Endothelial cell (in vitro differentiated cells): ENCODE measurements at regions not wholly inside any gene's neighbourhood (a gene's known extent, or its start where the extent isn't known, plus 50 kb on each side); places are given as distances from the start of the nearest gene placed in this dataset.

Source experiments
- DNase-seq: peaks from one replicate; pipeline ENCODE4 v3.0.0; 2021; ENCODE audit warnings: low spot score
- H3K27ac Mint-ChIP-seq: one replicate; pipeline ENCODE4 v1.8.0; 2021; ENCODE audit warnings: mixed read lengths, inconsistent platforms; ENCODE audit not compliant: unreplicated experiment
- H3K27me3 Mint-ChIP-seq: one replicate; pipeline ENCODE4 v1.8.0; 2021; ENCODE audit warnings: mild to moderate bottlenecking, moderate library complexity, mixed read lengths, inconsistent platforms; ENCODE audit not compliant: unreplicated experiment
- H3K36me3 Mint-ChIP-seq: one replicate; pipeline ENCODE4 v1.8.0; 2021; ENCODE audit warnings: mild to moderate bottlenecking, low read depth, mixed read lengths, inconsistent platforms; ENCODE audit not compliant: unreplicated experiment
- H3K4me1 Mint-ChIP-seq: one replicate; pipeline ENCODE4 v1.8.0; 2021; ENCODE audit warnings: mild to moderate bottlenecking, mixed read lengths, inconsistent platforms; ENCODE audit not compliant: unreplicated experiment
- H3K4me3 Mint-ChIP-seq: one replicate; pipeline ENCODE4 v1.8.0; 2021; ENCODE audit warnings: mild to moderate bottlenecking, mixed read lengths, inconsistent platforms; ENCODE audit not compliant: unreplicated experiment
- H3K9me3 Mint-ChIP-seq: one replicate; pipeline ENCODE4 v1.8.0; 2021; ENCODE audit warnings: mixed read lengths, inconsistent platforms; ENCODE audit not compliant: unreplicated experiment
- CTCF ChIP-seq: fragments of 200-600 bp; sonication (generic); IDR thresholded peaks from one replicate; pipeline ENCODE4 v1.5.0; 2021; ENCODE audit warnings: antibody characterized with exemption; ENCODE audit not compliant: unreplicated experiment

- TF ChIP-seq CTCF: no peak
- Mint-ChIP-seq H3K27ac (no peak overlapping the region), H3K9me3 (no peaks in the 10 kb centered on the region), H3K4me1 (no peaks in the 10 kb centered on the region), H3K4me3 (no peak overlapping the region), H3K36me3 (no peaks in the 10 kb centered on the region), H3K27me3 (no peaks in the 10 kb centered on the region)
- no peak for DNase-seq
Measured at GRCh38 chr1:78408192-78408591, 82.6 kb upstream of the PTGFR start.

GRCh38 chr1:78408810-78409209 is 82.0 kb upstream of the PTGFR start:
- H3K4me1 Mint-ChIP-seq: no peaks in the 10 kb centered on the region
- DNase-seq: no peak
- no peak overlapping the region for H3K27ac Mint-ChIP-seq
- no peaks in the 10 kb centered on the region for H3K36me3 Mint-ChIP-seq
- no peaks in the 10 kb centered on the region for H3K27me3 Mint-ChIP-seq
- H3K9me3 Mint-ChIP-seq: no peaks in the 10 kb centered on the region
- H3K4me3 Mint-ChIP-seq: no peak overlapping the region
- no peak for TF ChIP-seq CTCF

- Mint-ChIP-seq H3K36me3 (no peaks in the 10 kb centered on the region), H3K4me3 (no peak overlapping the region), H3K27me3 (no peaks in the 10 kb centered on the region), H3K4me1 (no peaks in the 10 kb centered on the region), H3K27ac (no peak overlapping the region), H3K9me3 (no peaks in the 10 kb centered on the region)
- no peak for DNase-seq
- TF ChIP-seq CTCF: no peak
Measured at GRCh38 chr1:78410643-78411042, 80.1 kb upstream of the PTGFR start.

- no peak overlapping the region for H3K27ac Mint-ChIP-seq
- H3K27me3 Mint-ChIP-seq: no peaks in the 10 kb centered on the region
- H3K9me3 Mint-ChIP-seq: no peaks in the 10 kb centered on the region
- no peak overlapping the region for H3K4me3 Mint-ChIP-seq
- TF ChIP-seq CTCF: no peak
- no peaks in the 10 kb centered on the region for H3K4me1 Mint-ChIP-seq
- H3K36me3 Mint-ChIP-seq: no peaks in the 10 kb centered on the region
- no peak for DNase-seq
Measured at GRCh38 chr1:78411707-78412106, 79.1 kb upstream of the PTGFR start.

GRCh38 chr1:78415165-78415564 is 75.6 kb upstream of the PTGFR start:
- no peak for DNase-seq
- H3K27me3 Mint-ChIP-seq: no peaks in the 10 kb centered on the region
- TF ChIP-seq CTCF: no peak
- no peak overlapping the region for H3K27ac Mint-ChIP-seq
- H3K36me3 Mint-ChIP-seq: no peaks in the 10 kb centered on the region
- no peak overlapping the region for H3K4me3 Mint-ChIP-seq
- no peaks in the 10 kb centered on the region for H3K4me1 Mint-ChIP-seq
- no peaks in the 10 kb centered on the region for H3K9me3 Mint-ChIP-seq
